SU-DHL-6 (cell line): ENCODE measurements at regions not wholly inside any gene's neighbourhood (a gene's known extent, or its start where the extent isn't known, plus 50 kb on each side); places are given as distances from the start of the nearest gene placed in this dataset.

ENCODE experiments used
- H2AFZ ChIP-seq: fragments of 200-600 bp; sonication (generic); 2 replicates; pipeline ENCODE4 v1.6.1; 2014; ENCODE audit warnings: low read depth, mild to moderate bottlenecking, moderate library complexity, mixed read lengths, antibody characterized with exemption, low read length; ENCODE audit not compliant: severe bottlenecking
- H3F3A ChIP-seq: fragments of 200-600 bp; shearing (Covaris generic); 2 replicates; pipeline ENCODE4 v1.6.0; 2016; ENCODE audit warnings: antibody characterized with exemption, mild to moderate bottlenecking; ENCODE audit not compliant: insufficient read depth
- H3K27ac ChIP-seq: fragments of 200-600 bp; sonication (generic); 2 replicates; pipeline ENCODE4 v1.5.1; 2016; ENCODE audit warnings: low read depth, mild to moderate bottlenecking, low read length, moderate library complexity, mixed read lengths
- H3K27me3 ChIP-seq: fragments of 200-600 bp; sonication (generic), shearing (Covaris generic); 2 replicates; pipeline ENCODE4 v1.6.0; 2014; ENCODE audit warnings: mild to moderate bottlenecking, low read length
- H3K36me3 ChIP-seq: fragments of 200-600 bp; sonication (generic); 2 replicates; pipeline ENCODE4 v1.6.1; 2014; ENCODE audit warnings: mild to moderate bottlenecking, low read length, mixed read lengths
- H3K4me2 ChIP-seq: fragments of 300-600, 200-600 bp; shearing (Covaris generic), sonication (generic); 2 replicates; pipeline ENCODE4 v1.6.0; 2014; ENCODE audit warnings: low read length, low read depth, mild to moderate bottlenecking; ENCODE audit not compliant: poor library complexity, severe bottlenecking
- H3K4me3 ChIP-seq: fragments of 200-600 bp; sonication (generic); 2 replicates; pipeline ENCODE4 v1.5.1; 2014; ENCODE audit warnings: antibody characterized with exemption, low read length, mild to moderate bottlenecking, mixed read lengths; ENCODE audit not compliant: insufficient read depth, poor library complexity, severe bottlenecking
- H3K79me2 ChIP-seq: fragments of 200-600 bp; sonication (generic); 2 replicates; pipeline ENCODE4 v1.6.1; 2014; ENCODE audit warnings: mild to moderate bottlenecking, low read length, moderate library complexity; ENCODE audit not compliant: insufficient read depth
- H3K9ac ChIP-seq: fragments of 200-600 bp; sonication (generic); 2 replicates; pipeline ENCODE4 v1.7.0; 2014; ENCODE audit warnings: mild to moderate bottlenecking, low read length
- H3K9me2 ChIP-seq: fragments of 200-600 bp; sonication (generic); replicated peaks from 2 replicates; pipeline ENCODE4 v1.6.1; 2014; ENCODE audit warnings: low read length; ENCODE audit not compliant: insufficient read depth
- H3K9me3 ChIP-seq: fragments of 200-600 bp; sonication (generic); 2 replicates; pipeline ENCODE4 v1.6.1; 2014; ENCODE audit warnings: low read length, mixed read lengths; ENCODE audit not compliant: insufficient read depth
- H4K20me1 ChIP-seq: fragments of 200-600 bp; sonication (generic); 2 replicates; pipeline ENCODE4 v1.6.1; 2014; ENCODE audit warnings: low read depth, mild to moderate bottlenecking, antibody characterized with exemption, low read length, moderate library complexity, mixed read lengths
- EZH2phosphoT487 ChIP-seq: fragments of 200-600 bp; sonication (generic), shearing (Covaris generic); conservative IDR thresholded peaks from 2 replicates; pipeline ENCODE4 v1.6.1; 2018; ENCODE audit warnings: mild to moderate bottlenecking, antibody characterized with exemption, low read length, moderate library complexity, mixed read lengths
- TF ChIP-seq, protein P1 (sequence below): fragments of 200-600 bp; sonication (generic); IDR thresholded peaks from one replicate; pipeline ENCODE4 v1.5.1; 2017; ENCODE audit warnings: antibody characterized with exemption, mild to moderate bottlenecking, low read length, moderate library complexity; ENCODE audit not compliant: insufficient read depth, poor library complexity, severe bottlenecking

DNA sequence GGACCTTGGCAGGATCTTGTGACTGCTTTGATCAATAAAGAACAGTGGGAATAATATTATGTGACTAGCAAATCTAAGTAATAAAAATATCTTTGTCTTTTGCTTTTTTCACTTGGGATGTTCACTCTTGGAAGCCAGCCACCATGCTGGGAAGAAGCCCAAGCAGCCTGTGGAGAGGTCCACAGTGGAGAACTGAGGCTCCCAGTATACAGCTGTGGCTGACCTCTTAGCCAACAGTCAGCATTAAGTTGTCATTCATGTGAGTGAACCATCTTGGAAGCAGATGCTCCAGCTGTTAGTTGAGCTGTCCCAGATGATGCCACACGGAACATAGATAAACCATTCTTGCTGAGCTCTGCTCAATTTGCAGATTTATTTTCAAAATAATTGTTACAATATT lies 160.0 kb downstream of the OSR1 start:
- TF ChIP-seq EZH2phosphoT487, result no peak
- TF ChIP-seq, protein P1, sequence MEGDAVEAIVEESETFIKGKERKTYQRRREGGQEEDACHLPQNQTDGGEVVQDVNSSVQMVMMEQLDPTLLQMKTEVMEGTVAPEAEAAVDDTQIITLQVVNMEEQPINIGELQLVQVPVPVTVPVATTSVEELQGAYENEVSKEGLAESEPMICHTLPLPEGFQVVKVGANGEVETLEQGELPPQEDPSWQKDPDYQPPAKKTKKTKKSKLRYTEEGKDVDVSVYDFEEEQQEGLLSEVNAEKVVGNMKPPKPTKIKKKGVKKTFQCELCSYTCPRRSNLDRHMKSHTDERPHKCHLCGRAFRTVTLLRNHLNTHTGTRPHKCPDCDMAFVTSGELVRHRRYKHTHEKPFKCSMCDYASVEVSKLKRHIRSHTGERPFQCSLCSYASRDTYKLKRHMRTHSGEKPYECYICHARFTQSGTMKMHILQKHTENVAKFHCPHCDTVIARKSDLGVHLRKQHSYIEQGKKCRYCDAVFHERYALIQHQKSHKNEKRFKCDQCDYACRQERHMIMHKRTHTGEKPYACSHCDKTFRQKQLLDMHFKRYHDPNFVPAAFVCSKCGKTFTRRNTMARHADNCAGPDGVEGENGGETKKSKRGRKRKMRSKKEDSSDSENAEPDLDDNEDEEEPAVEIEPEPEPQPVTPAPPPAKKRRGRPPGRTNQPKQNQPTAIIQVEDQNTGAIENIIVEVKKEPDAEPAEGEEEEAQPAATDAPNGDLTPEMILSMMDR, result no peak
- Histone ChIP-seq H3K27me3 (no peaks in the 10 kb centered on the region), H4K20me1 (no peaks in the 10 kb centered on the region), H3F3A (no peaks in the 10 kb centered on the region), H3K36me3 (no peaks in the 10 kb centered on the region), H3K27ac (no peak overlapping the region), H3K79me2 (no peaks in the 10 kb centered on the region), H2AFZ (no peak overlapping the region), H3K4me3 (no peak overlapping the region), H3K9ac (no peak overlapping the region), H3K9me2 (no peaks in the 10 kb centered on the region), H3K9me3 (no peaks in the 10 kb centered on the region), H3K4me2 (no peak overlapping the region)

DNA sequence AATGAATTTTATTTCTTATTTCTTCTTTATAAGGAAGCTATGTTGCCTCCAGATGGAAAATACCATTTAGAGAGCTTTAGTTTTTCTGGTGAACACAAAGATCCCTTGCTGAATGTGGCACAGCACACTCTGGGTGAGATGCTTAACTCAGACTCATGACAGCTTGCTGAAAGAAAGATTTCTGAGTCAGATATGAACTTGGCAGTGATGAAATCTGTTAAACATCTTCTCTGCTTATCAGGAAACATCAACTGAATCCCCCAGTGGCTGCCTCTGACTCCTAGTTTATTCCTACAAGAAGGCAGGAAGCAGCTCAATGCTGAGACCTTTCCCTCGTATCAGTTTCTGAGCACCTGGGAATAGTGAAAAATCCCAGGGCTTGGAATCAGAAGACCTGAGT lies 162.8 kb downstream of the OSR1 start:
- Histone ChIP-seq H3K4me2 (no peak overlapping the region), H3K9ac (no peak overlapping the region), H3K27ac (no peak overlapping the region), H3K9me2 (no peaks in the 10 kb centered on the region), H3F3A (no peaks in the 10 kb centered on the region), H4K20me1 (no peaks in the 10 kb centered on the region), H3K36me3 (no peaks in the 10 kb centered on the region), H3K79me2 (no peaks in the 10 kb centered on the region), H3K9me3 (no peaks in the 10 kb centered on the region), H3K27me3 (0 out of 2 replicates have a peak, but pooled peaks cover 3% of the 10 kb centered on the region), H2AFZ (no peak overlapping the region), H3K4me3 (no peak overlapping the region)
- no peak for TF ChIP-seq EZH2phosphoT487
- TF ChIP-seq, protein P1, result no peak

DNA sequence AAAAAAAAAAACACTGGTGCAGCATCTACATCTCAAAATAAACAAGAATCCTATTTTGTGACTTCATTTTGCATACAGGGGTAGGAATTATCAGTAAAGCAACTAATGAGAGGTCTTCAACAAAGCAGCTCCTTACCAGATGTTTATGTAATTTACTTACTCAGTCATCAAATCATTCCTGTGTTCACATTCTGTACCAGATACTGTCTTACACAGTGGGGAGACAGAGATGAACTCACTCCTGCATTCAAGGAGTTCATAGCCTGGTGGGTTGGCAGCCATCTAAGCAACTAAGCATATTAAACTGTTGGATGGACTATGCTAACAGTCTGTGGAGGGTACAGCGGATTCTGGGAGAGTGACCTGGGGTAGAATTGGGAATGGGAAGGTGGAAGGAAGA lies 169.0 kb downstream of the OSR1 start:
- no peak overlapping the region for H3K4me2 ChIP-seq
- H4K20me1 ChIP-seq, result no peaks in the 10 kb centered on the region
- H3K79me2 ChIP-seq, result no peaks in the 10 kb centered on the region
- no peaks in the 10 kb centered on the region for H3K36me3 ChIP-seq
- no peaks in the 10 kb centered on the region for H3K9me3 ChIP-seq
- H3K9ac ChIP-seq, result no peak overlapping the region
- H2AFZ ChIP-seq, result no peak overlapping the region
- TF ChIP-seq, protein P1, result no peak
- no peak for TF ChIP-seq EZH2phosphoT487
- H3K27ac ChIP-seq, result no peak overlapping the region
- H3K27me3 ChIP-seq, result 0 out of 2 replicates have a peak, but pooled peaks cover 3% of the 10 kb centered on the region
- H3K4me3 ChIP-seq, result no peak overlapping the region
- no peaks in the 10 kb centered on the region for H3K9me2 ChIP-seq
- no peaks in the 10 kb centered on the region for H3F3A ChIP-seq
